Neural cell (in vitro differentiated cells): ENCODE measurements at regions not wholly inside any gene's neighbourhood (a gene's known extent, or its start where the extent isn't known, plus 50 kb on each side); places are given as distances from the start of the nearest gene placed in this dataset.

Experiments
- H2AFZ ChIP-seq: fragments of 200-600, 300-800 bp; sonication (generic), shearing (Covaris generic); 2 replicates; pipeline ENCODE4 v1.6.0; 2014; ENCODE audit warnings: low read depth, mild to moderate bottlenecking, antibody characterized with exemption, low read length, moderate library complexity
- H3F3A ChIP-seq: fragments of 200-600 bp; shearing (Covaris generic); 2 replicates; pipeline ENCODE4 v1.6.1; 2016; ENCODE audit warnings: mild to moderate bottlenecking, moderate library complexity, mixed read lengths, antibody characterized with exemption, low read length; ENCODE audit not compliant: insufficient read depth, poor library complexity, severe bottlenecking
- H3K27ac ChIP-seq: fragments of 200-600, 300-800 bp; sonication (generic), shearing (Covaris generic); 2 replicates; pipeline ENCODE4 v1.5.1; 2014; ENCODE audit warnings: mild to moderate bottlenecking, low read length, moderate library complexity
- H3K27me3 ChIP-seq: fragments of 300-800, 200-600 bp; sonication (generic), shearing (Covaris generic); 2 replicates; pipeline ENCODE4 v1.6.0; 2014; ENCODE audit warnings: mild to moderate bottlenecking, low read depth, low read length, moderate library complexity; ENCODE audit not compliant: insufficient read depth
- H3K36me3 ChIP-seq: fragments of 300-800, 200-600 bp; sonication (generic), shearing (Covaris generic); 2 replicates; pipeline ENCODE4 v1.5.1; 2014; ENCODE audit warnings: mild to moderate bottlenecking, antibody characterized with exemption, low read length, moderate library complexity; ENCODE audit not compliant: insufficient read depth
- H3K4me2 ChIP-seq: fragments of 300-800, 200-600 bp; sonication (generic), shearing (Covaris generic); 2 replicates; pipeline ENCODE4 v1.6.0; 2014; ENCODE audit warnings: mild to moderate bottlenecking, low read length
- H3K4me3 ChIP-seq: fragments of 300-800, 200-600 bp; sonication (generic), shearing (Covaris generic); 2 replicates; pipeline ENCODE4 v1.5.1; 2014; ENCODE audit warnings: mild to moderate bottlenecking, low read length, moderate library complexity
- H3K79me2 ChIP-seq: fragments of 200-600 bp; shearing (Covaris generic); replicated peaks from 2 replicates; pipeline ENCODE4 v1.6.0; 2014; ENCODE audit warnings: mild to moderate bottlenecking, low read length, moderate library complexity; ENCODE audit not compliant: insufficient read depth
- H3K9ac ChIP-seq: fragments of 300-800, 200-600 bp; sonication (generic), shearing (Covaris generic); 2 replicates; pipeline ENCODE4 v1.6.1; 2016; ENCODE audit warnings: mild to moderate bottlenecking, low read length, mixed read lengths
- H3K9me2 ChIP-seq: fragments of 200-600 bp; shearing (Covaris generic); 2 replicates; pipeline ENCODE4 v1.6.1; 2016; ENCODE audit warnings: mild to moderate bottlenecking, low read length, mixed read lengths; ENCODE audit not compliant: insufficient read depth
- H3K9me3 ChIP-seq: fragments of 200-600, 300-800 bp; sonication (generic), shearing (Covaris generic); 2 replicates; pipeline ENCODE4 v1.6.1; 2016; ENCODE audit warnings: mild to moderate bottlenecking, mixed run types, low read length, moderate library complexity, mixed read lengths
- H4K20me1 ChIP-seq: fragments of 200-600 bp; shearing (Covaris generic); 2 replicates; pipeline ENCODE4 v1.6.1; 2016; ENCODE audit warnings: mild to moderate bottlenecking, mixed run types; ENCODE audit not compliant: insufficient read depth
- CTCF ChIP-seq: fragments of 450-650 bp; IDR thresholded peaks from 2 replicates; pipeline ENCODE4 v1.5.1; 2014; ENCODE audit warnings: antibody characterized with exemption, mild to moderate bottlenecking, moderate library complexity; ENCODE audit not compliant: poor library complexity, severe bottlenecking
- EP300 ChIP-seq: fragments of 450-650 bp; conservative IDR thresholded peaks from 2 replicates; pipeline ENCODE4 v1.6.1; 2014; ENCODE audit warnings: antibody characterized with exemption, mild to moderate bottlenecking, moderate library complexity; ENCODE audit not compliant: poor library complexity, severe bottlenecking
- EZH2 ChIP-seq: fragments of 200-600, 300-800 bp; shearing (Covaris generic), sonication (generic); IDR thresholded peaks from 2 replicates; pipeline ENCODE4 v1.6.1; 2014; ENCODE audit warnings: antibody characterized with exemption, low read length, borderline replicate concordance, mild to moderate bottlenecking; ENCODE audit not compliant: insufficient read depth, poor library complexity, severe bottlenecking
- MXI1 ChIP-seq: fragments of 450-650 bp; conservative IDR thresholded peaks from 2 replicates; pipeline ENCODE4 v1.6.1; 2014; ENCODE audit warnings: antibody characterized with exemption, mild to moderate bottlenecking; ENCODE audit not compliant: poor library complexity, severe bottlenecking
- POLR2AphosphoS5 ChIP-seq: IDR thresholded peaks from 2 replicates; pipeline ENCODE4 v1.6.1; 2012
- RAD21 ChIP-seq: fragments of 450-650 bp; conservative IDR thresholded peaks from 2 replicates; pipeline ENCODE4 v1.6.1; 2014; ENCODE audit warnings: antibody characterized with exemption, mild to moderate bottlenecking, moderate library complexity
- SMC3 ChIP-seq: fragments of 450-650 bp; conservative IDR thresholded peaks from 2 replicates; pipeline ENCODE4 v1.6.1; 2014; ENCODE audit warnings: antibody characterized with exemption, mild to moderate bottlenecking, moderate library complexity; ENCODE audit not compliant: poor library complexity
- TAF1 ChIP-seq: IDR thresholded peaks from 2 replicates; pipeline ENCODE4 v1.6.1; 2012; ENCODE audit warnings: low read depth
- TF ChIP-seq, protein P1 (sequence below): IDR thresholded peaks from 2 replicates; pipeline ENCODE4 v1.6.1; 2012; ENCODE audit warnings: borderline replicate concordance

DNA sequence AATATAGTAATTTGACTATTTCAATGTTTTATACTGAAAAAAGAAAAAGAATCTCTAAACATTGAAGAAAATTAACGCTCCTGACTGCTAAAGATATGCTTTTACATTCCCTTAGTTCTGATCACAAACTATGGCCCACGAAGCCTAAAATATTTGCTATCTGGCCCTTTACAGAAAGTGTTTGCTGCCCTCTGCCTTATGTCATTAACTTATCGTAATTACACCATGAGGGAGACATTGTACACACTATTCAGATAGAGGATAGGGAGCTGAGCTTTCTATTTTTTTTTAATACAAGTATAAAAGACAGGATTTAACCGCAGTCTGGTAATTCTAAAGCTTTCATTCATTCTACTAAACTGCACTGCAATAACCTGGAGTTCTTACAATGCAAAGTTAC, 393.1 kb upstream of the DCC start:
- H3K79me2 ChIP-seq, result no peaks in the 10 kb centered on the region
- TF ChIP-seq, protein P1, sequence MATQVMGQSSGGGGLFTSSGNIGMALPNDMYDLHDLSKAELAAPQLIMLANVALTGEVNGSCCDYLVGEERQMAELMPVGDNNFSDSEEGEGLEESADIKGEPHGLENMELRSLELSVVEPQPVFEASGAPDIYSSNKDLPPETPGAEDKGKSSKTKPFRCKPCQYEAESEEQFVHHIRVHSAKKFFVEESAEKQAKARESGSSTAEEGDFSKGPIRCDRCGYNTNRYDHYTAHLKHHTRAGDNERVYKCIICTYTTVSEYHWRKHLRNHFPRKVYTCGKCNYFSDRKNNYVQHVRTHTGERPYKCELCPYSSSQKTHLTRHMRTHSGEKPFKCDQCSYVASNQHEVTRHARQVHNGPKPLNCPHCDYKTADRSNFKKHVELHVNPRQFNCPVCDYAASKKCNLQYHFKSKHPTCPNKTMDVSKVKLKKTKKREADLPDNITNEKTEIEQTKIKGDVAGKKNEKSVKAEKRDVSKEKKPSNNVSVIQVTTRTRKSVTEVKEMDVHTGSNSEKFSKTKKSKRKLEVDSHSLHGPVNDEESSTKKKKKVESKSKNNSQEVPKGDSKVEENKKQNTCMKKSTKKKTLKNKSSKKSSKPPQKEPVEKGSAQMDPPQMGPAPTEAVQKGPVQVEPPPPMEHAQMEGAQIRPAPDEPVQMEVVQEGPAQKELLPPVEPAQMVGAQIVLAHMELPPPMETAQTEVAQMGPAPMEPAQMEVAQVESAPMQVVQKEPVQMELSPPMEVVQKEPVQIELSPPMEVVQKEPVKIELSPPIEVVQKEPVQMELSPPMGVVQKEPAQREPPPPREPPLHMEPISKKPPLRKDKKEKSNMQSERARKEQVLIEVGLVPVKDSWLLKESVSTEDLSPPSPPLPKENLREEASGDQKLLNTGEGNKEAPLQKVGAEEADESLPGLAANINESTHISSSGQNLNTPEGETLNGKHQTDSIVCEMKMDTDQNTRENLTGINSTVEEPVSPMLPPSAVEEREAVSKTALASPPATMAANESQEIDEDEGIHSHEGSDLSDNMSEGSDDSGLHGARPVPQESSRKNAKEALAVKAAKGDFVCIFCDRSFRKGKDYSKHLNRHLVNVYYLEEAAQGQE, result no peak
- TF ChIP-seq EZH2 (no peak), TAF1 (no peak), SMC3 (no peak), CTCF (no peak), RAD21 (no peak), MXI1 (no peak), EP300 (no peak), POLR2AphosphoS5 (no peak)
- no peak overlapping the region for H3K27ac ChIP-seq
- no peak overlapping the region for H3K4me2 ChIP-seq
- no peaks in the 10 kb centered on the region for H3K27me3 ChIP-seq
- no peak overlapping the region for H2AFZ ChIP-seq
- no peaks in the 10 kb centered on the region for H3K36me3 ChIP-seq
- H3F3A ChIP-seq, result no peaks in the 10 kb centered on the region
- no peaks in the 10 kb centered on the region for H4K20me1 ChIP-seq
- H3K9ac ChIP-seq, result no peak overlapping the region
- H3K9me3 ChIP-seq, result no peaks in the 10 kb centered on the region
- no peak overlapping the region for H3K4me3 ChIP-seq
- no peaks in the 10 kb centered on the region for H3K9me2 ChIP-seq

DNA sequence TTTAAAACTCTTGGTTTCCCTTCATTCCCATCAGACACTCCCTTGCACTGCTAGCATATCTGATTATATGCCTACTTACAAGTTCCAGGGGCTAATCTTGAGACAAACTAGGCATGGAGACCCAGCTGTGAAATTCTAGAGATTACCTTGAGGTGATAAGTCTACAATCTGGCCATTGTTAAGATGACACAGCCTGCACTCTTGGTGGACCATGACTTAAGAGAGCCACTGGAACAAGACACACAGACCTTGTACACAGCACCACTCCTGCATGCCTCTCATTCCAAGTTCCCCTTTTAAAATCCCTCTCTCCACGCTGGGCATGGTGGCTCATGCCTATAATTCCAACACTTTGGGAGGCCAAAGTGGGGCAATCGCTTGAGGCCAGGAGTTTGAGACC, 387.2 kb upstream of the DCC start:
- Histone ChIP-seq H3K4me2 (no peak overlapping the region), H3K9me3 (no peaks in the 10 kb centered on the region), H3K36me3 (no peaks in the 10 kb centered on the region), H3F3A (no peaks in the 10 kb centered on the region), H4K20me1 (no peaks in the 10 kb centered on the region), H3K9ac (no peak overlapping the region), H3K27me3 (no peaks in the 10 kb centered on the region), H3K9me2 (no peaks in the 10 kb centered on the region), H3K27ac (no peak overlapping the region), H3K4me3 (no peak overlapping the region), H2AFZ (no peak overlapping the region), H3K79me2 (no peaks in the 10 kb centered on the region)
- no peak for TF ChIP-seq RAD21
- no peak for TF ChIP-seq SMC3
- TF ChIP-seq POLR2AphosphoS5, result no peak
- TF ChIP-seq, protein P1, result no peak
- TF ChIP-seq TAF1, result no peak
- no peak for TF ChIP-seq EZH2
- no peak for TF ChIP-seq CTCF
- no peak for TF ChIP-seq MXI1
- no peak for TF ChIP-seq EP300
